ENCODE measurements at regions not wholly inside any gene's neighbourhood (a gene's known extent, or its start where the extent isn't known, plus 50 kb on each side); places are given as distances from the start of the nearest gene placed in this dataset.

GRCh38 chr10:44781131-44781530, 130.0 kb upstream of the TMEM72 start:
- DNase-seq (ENCODE audit: low read depth) = peak; percentile 19

GRCh38 chr10:44786286-44786850, 124.8 kb upstream of the TMEM72 start:
- DNase-seq (ENCODE audit: low read depth) = peak; percentile 90

GRCh38 chr10:44787480-44788075, 123.6 kb upstream of the TMEM72 start:
- peak; percentile 32 for DNase-seq (ENCODE audit: low read depth)

- no peak for DNase-seq (ENCODE audit: low read depth)
These were observed 122.7 kb upstream of the TMEM72 start for GRCh38 chr10:44788147-44789129.

- no peak for DNase-seq (ENCODE audit: low read depth)
These were observed 118.9 kb upstream of the TMEM72 start for GRCh38 chr10:44792119-44792775.

- DNase-seq (ENCODE audit: low read depth) = peak; percentile 25
These were observed 111.2 kb upstream of the TMEM72 start for GRCh38 chr10:44799966-44800365.

GRCh38 chr10:44801383-44802327, 109.5 kb upstream of the TMEM72 start:
- peak; percentile 99 for DNase-seq (ENCODE audit: low read depth)

GRCh38 chr10:44803862-44804261, 107.3 kb upstream of the TMEM72 start:
- no peak for DNase-seq (ENCODE audit: low read depth)

- DNase-seq (ENCODE audit: low read depth) = peak; percentile 29
These were observed 106.5 kb upstream of the TMEM72 start for GRCh38 chr10:44804661-44805060.

GRCh38 chr10:44805466-44806210, 105.5 kb upstream of the TMEM72 start:
- no peak for DNase-seq (ENCODE audit: low read depth)

GRCh38 chr10:44806950-44807349, 104.2 kb upstream of the TMEM72 start:
- no peak for DNase-seq (ENCODE audit: low read depth)

- peak; percentile 20 for DNase-seq (ENCODE audit: low read depth)
These were observed 103.7 kb upstream of the TMEM72 start for GRCh38 chr10:44807451-44807850.

GRCh38 chr10:44809647-44810046, 101.5 kb upstream of the TMEM72 start:
- DNase-seq (ENCODE audit: low read depth) = peak; percentile 62

- DNase-seq (ENCODE audit: low read depth) = peak; percentile 33
These were observed 100.1 kb upstream of the TMEM72 start for GRCh38 chr10:44811072-44811471.

GRCh38 chr10:44813201-44813600, 97.9 kb upstream of the TMEM72 start:
- DNase-seq (ENCODE audit: low read depth) = no peak

- DNase-seq (ENCODE audit: low read depth) = no peak
These were observed 96.2 kb upstream of the TMEM72 start for GRCh38 chr10:44814929-44815328.

- no peak for DNase-seq (ENCODE audit: low read depth)
These were observed 93.0 kb upstream of the TMEM72 start for GRCh38 chr10:44818041-44818649.

- peak; percentile 55 for DNase-seq (ENCODE audit: low read depth)
These were observed 92.4 kb upstream of the TMEM72 start for GRCh38 chr10:44818701-44819127.

GRCh38 chr10:44820094-44820493, 91.0 kb upstream of the TMEM72 start:
- no peak for DNase-seq (ENCODE audit: low read depth)

GRCh38 chr10:44821290-44821689, 89.8 kb upstream of the TMEM72 start:
- DNase-seq (ENCODE audit: low read depth) = no peak
